K562 (cell line): ENCODE measurements at regions not wholly inside any gene's neighbourhood (a gene's known extent, or its start where the extent isn't known, plus 50 kb on each side); places are given as distances from the start of the nearest gene placed in this dataset.

Experiments
- ATAC-seq: fragments of 200-7000 bp; cut with Tn5 transposase; 3 replicates; pipeline ENCODE4 v1.9.1; 2020; ENCODE audit warnings: moderate library complexity
- BruUV-seq: library from RNA; stranded (reverse); fragments of 400-500 nt; replicated peaks from 2 replicates; lab custom pipeline; 2021; lab: Mats Ljungman, UMichigan
- CTCF ChIA-PET: fragments of 300-600 bp; formaldehyde crosslinking; extraction: SDS; loops from one replicate; lab custom pipeline; 2021; ENCODE audit warnings: low intra/inter-chr PET ratio; lab: Yijun Ruan, JAX
- POLR2A ChIA-PET: fragments of 300-600, 350-650 bp; sonication (Branson Sonifier 250); formaldehyde crosslinking; extraction: SDS; loops from one replicate; lab custom pipeline; 2021; ENCODE audit warnings: antibody characterized with exemption, inconsistent platforms; lab: Yijun Ruan, JAX
- DNase-seq, 4 experiments: peaks; one replicate each; pipeline versions ENCODE4 v3.0.0 to v3.0.0-alpha.2; 2011 to 2018; ENCODE audit warnings: low spot score in 3 of 4, mixed read lengths in 3 of 4; ENCODE audit errors: extremely low read depth in 1 of 4
- FAIRE-seq: peaks from 2 replicates; lab custom pipeline; 2011; peaks lifted over from hg19 to GRCh38; lab: Jason Lieb, UNC
- H2AFZ ChIP-seq: 2 replicates; pipeline ENCODE4 v1.6.0; 2011; ENCODE audit warnings: low read depth, low read length, control low read depth, inconsistent platforms
- H3K27ac ChIP-seq: fragments of 200-600 bp; 3 replicates; pipeline ENCODE4 v1.8.0; 2011; ENCODE audit warnings: low read depth, mild to moderate bottlenecking, control low read depth, inconsistent platforms, low read length, moderate library complexity, mixed read lengths; ENCODE audit errors: extremely low read depth
- H3K27me3 ChIP-seq, 2 experiments: fragments of 300-600 bp in 1 of 2; 2 replicates in 1 of 2; 3 replicates in 1 of 2; pipeline versions ENCODE4 v1.6.0 to v1.8.0; 2011; ENCODE audit warnings: inconsistent platforms in 2 of 2, low read length in 2 of 2, mild to moderate bottlenecking in 1 of 2, mixed read lengths in 1 of 2, moderate library complexity in 1 of 2; ENCODE audit not compliant: control insufficient read depth in 2 of 2, insufficient read depth in 2 of 2
- H3K36me3 ChIP-seq: fragments of 300-600 bp; 3 replicates; pipeline ENCODE4 v1.8.0; 2011; ENCODE audit warnings: mild to moderate bottlenecking, low read length, inconsistent platforms; ENCODE audit not compliant: control insufficient read depth, insufficient read depth
- H3K4me1 ChIP-seq, 2 experiments: fragments of 200-600 bp in 1 of 2; replicated peaks in 1 of 2; 2 replicates in 1 of 2; 3 replicates in 1 of 2; pipeline versions ENCODE4 v1.5.1 to v1.8.0; 2011; ENCODE audit warnings: inconsistent platforms in 2 of 2, low read length in 2 of 2, mild to moderate bottlenecking in 1 of 2, mixed read lengths in 1 of 2, moderate library complexity in 1 of 2; ENCODE audit not compliant: control insufficient read depth in 2 of 2, insufficient read depth in 2 of 2
- H3K4me2 ChIP-seq: 2 replicates; pipeline ENCODE4 v1.6.1; 2011; ENCODE audit warnings: low read length, control low read depth, inconsistent platforms, mixed read lengths; ENCODE audit not compliant: insufficient read depth
- H3K4me3 ChIP-seq: fragments of 200-600 bp; sonication (generic), shearing (Covaris generic); 2 replicates; pipeline ENCODE4 v1.5.1; 2016; ENCODE audit warnings: control low read depth, inconsistent platforms
- H3K79me2 ChIP-seq: fragments of 200-600 bp; 3 replicates; pipeline ENCODE4 v1.8.0; 2011; ENCODE audit warnings: low read length, inconsistent platforms; ENCODE audit not compliant: control insufficient read depth, insufficient read depth
- H3K9ac ChIP-seq, 2 experiments: 2 replicates each; pipeline versions ENCODE4 v1.6.0 to v1.6.1; 2011; ENCODE audit warnings: low read depth in 2 of 2, low read length in 2 of 2, control low read depth in 1 of 2, inconsistent platforms in 1 of 2, mild to moderate bottlenecking in 1 of 2, mixed read lengths in 1 of 2; ENCODE audit not compliant: insufficient read depth in 1 of 2
- H3K9me1 ChIP-seq: one replicate; pipeline ENCODE4 v1.6.0; 2011; ENCODE audit warnings: inconsistent platforms, mild to moderate bottlenecking, low read length, moderate library complexity; ENCODE audit not compliant: control insufficient read depth, insufficient read depth
- H3K9me3 ChIP-seq: replicated peaks from 2 replicates; pipeline ENCODE4 v1.5.1; 2011; ENCODE audit warnings: low read depth, low read length, inconsistent platforms; ENCODE audit not compliant: control insufficient read depth, insufficient read depth
- H4K20me1 ChIP-seq: replicated peaks from 2 replicates; pipeline ENCODE4 v1.6.1; 2011; ENCODE audit warnings: low read length, inconsistent platforms, mixed read lengths; ENCODE audit not compliant: control insufficient read depth, insufficient read depth
- BDP1 ChIP-seq: IDR thresholded peaks from 3 replicates; pipeline ENCODE4 v1.6.1; 2011; ENCODE audit not compliant: insufficient read length, insufficient read depth
- HCFC1 ChIP-seq: IDR thresholded peaks from 2 replicates; pipeline ENCODE4 v1.6.1; 2012; ENCODE audit warnings: low read depth, low read length, improper control_type of control experiment
- RFX7 ChIP-seq: fragments of 250-450 bp; sonication (Bioruptor Pico); IDR thresholded peaks from 2 replicates; pipeline ENCODE4 v1.5.1; 2021; ENCODE audit warnings: mild to moderate bottlenecking
- TAF15 ChIP-seq: fragments of 200-400 bp; formaldehyde crosslinking; IDR thresholded peaks from 2 replicates; pipeline ENCODE4 v1.6.1; 2017; ENCODE audit warnings: mild to moderate bottlenecking, low read depth, low read length, moderate library complexity
- ZFX ChIP-seq: sonication (generic); formaldehyde crosslinking; IDR thresholded peaks from 2 replicates; pipeline ENCODE4 v1.8.0; 2022; ENCODE audit warnings: mild to moderate bottlenecking, missing genetic modification reagents, moderate library complexity
- ZNF133 ChIP-seq: fragments of 250-450 bp; sonication (Bioruptor Pico); IDR thresholded peaks from 2 replicates; pipeline ENCODE4 v1.4.0; 2020; ENCODE audit warnings: mild to moderate bottlenecking
- ZNF408 ChIP-seq: fragments of 250-450 bp; sonication (Bioruptor Pico); IDR thresholded peaks from 2 replicates; pipeline ENCODE4 v1.4.0; 2020; ENCODE audit warnings: low read depth, mild to moderate bottlenecking, moderate library complexity
- ZNF79 ChIP-seq: fragments of 250-450 bp; sonication (Bioruptor Pico); IDR thresholded peaks from 2 replicates; pipeline ENCODE4 v1.4.0; 2020; ENCODE audit warnings: low read depth, mild to moderate bottlenecking, moderate library complexity
- whole genome bisulfite sequencing: fragments of 100-300 bp; shearing (Covaris generic); methylation state at CpG from one replicate; pipeline ENCODE4 v1.1.6; 2016; ENCODE audit warnings: low coverage, mixed read lengths; ENCODE audit not compliant: insufficient coverage; ENCODE audit errors: missing lambda C conversion rate; 5-methylcytosine and 5-hydroxymethylcytosine counted together
- in situ Hi-C: fragments of 300-500 bp; cut with MboI; formaldehyde crosslinking; loops from 4 replicates; pipeline ENCODE4 v1.15.0; 2018; ENCODE audit warnings: inconsistent platforms, mixed read lengths
- intact Hi-C: fragments of 100-400 bp; cut with micrococcal nuclease; formaldehyde crosslinking; loops from 2 replicates; pipeline ENCODE4 v1.14.2; 2022
- TF ChIP-seq, protein P1 (sequence below): sonication (generic); formaldehyde crosslinking; IDR thresholded peaks from 2 replicates; pipeline ENCODE4 v1.8.0; 2022; ENCODE audit warnings: missing genetic modification reagents, mild to moderate bottlenecking, borderline replicate concordance
- TF ChIP-seq, protein P2 (sequence below): fragments of 200-800 bp; sonication (Bioruptor generic); IDR thresholded peaks from 2 replicates; pipeline ENCODE4 v1.6.1; 2017; ENCODE audit warnings: missing genetic modification characterization, missing compliant biosample characterization
- TF ChIP-seq, protein P3 (sequence below): fragments of 450-650 bp; IDR thresholded peaks from 2 replicates; pipeline ENCODE4 v1.6.1; 2017; ENCODE audit warnings: mild to moderate bottlenecking, moderate library complexity
- TF ChIP-seq, protein P4 (sequence below): sonication (generic); formaldehyde crosslinking; IDR thresholded peaks from 2 replicates; pipeline ENCODE4 v1.9.0; 2022; ENCODE audit warnings: mild to moderate bottlenecking, missing genetic modification reagents

DNA sequence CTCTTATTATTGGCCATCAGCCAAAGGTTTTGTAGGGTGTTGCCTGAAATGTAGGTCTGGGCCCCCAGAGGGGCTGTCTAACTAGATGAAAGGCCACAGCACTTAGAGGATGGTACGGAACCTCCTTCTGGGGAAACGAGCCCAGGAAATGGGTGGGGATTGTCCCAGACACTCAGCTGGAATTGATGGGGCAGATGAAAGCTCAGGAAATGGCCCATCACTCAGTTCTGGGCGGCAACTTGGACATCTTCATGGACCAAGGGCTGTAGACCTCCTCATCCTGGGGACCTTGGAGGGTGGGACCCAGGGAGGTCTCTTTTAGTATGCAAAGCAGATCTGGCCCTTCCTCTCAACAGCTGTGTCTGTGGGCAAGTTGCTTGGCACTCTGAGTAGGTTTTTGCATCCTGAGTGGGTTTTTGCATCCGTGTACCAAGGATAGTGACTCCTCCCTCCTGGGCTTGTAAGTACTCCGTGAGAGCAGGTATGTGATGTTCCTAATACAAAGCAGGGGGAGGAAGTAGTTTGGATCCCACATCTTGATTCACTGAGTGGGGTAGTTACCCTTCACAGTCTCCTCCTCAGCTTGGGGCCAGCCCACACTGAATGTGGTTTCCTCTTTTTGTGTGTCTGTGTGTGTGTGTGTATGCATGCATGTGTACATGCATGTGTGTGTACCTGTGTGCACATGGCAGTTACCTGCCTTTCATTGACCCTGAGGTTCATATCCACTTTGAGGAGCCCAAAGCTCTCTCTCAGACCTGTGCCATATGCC lies 292.0 kb downstream of the RPLP1 start:
- H2AFZ ChIP-seq, result no peak overlapping the region
- no peak overlapping the region for H3K9ac ChIP-seq
- in situ Hi-C loops, result loop anchor here (25.0 kb wide), 1 partner anchor 743 kb away; no protein-coding TSS in a partner anchor
- H3K36me3 ChIP-seq, result no peaks in the 10 kb centered on the region
- CTCF ChIA-PET, result no interaction called here
- WGBS, result 5% methylated on average over 5 of the region's 5 CpGs
- POLR2A ChIA-PET, result interaction anchor here (0.6 to 1.3 kb wide), 4 partner anchors 8 to 459 kb away, joined by 3 to 5 read pairs (median 4); no protein-coding TSS in a partner anchor
- no peak for DNase-seq
- no peak overlapping the region for H3K4me2 ChIP-seq
- no peaks in the 10 kb centered on the region for H3K9me3 ChIP-seq
- no TSS peak for BruUV-seq
- ATAC-seq, result no peak
- no peaks in the 10 kb centered on the region for H3K9me1 ChIP-seq
- H3K27me3 ChIP-seq, result peaks cover 0 to 14% of the 10 kb centered on the region in 2 experiments; a peak in 1 of 5 replicates
- no peak for FAIRE-seq
- H3K27ac ChIP-seq, result no peak overlapping the region
- TF ChIP-seq TAF15, result no peak
- no peak for TF ChIP-seq HCFC1
- no peak for TF ChIP-seq ZNF79
- no peak for TF ChIP-seq ZNF408 (CRISPR knock-in tag)
- TF ChIP-seq, protein P1, sequence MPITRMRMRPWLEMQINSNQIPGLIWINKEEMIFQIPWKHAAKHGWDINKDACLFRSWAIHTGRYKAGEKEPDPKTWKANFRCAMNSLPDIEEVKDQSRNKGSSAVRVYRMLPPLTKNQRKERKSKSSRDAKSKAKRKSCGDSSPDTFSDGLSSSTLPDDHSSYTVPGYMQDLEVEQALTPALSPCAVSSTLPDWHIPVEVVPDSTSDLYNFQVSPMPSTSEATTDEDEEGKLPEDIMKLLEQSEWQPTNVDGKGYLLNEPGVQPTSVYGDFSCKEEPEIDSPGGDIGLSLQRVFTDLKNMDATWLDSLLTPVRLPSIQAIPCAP (CRISPR knock-in tag), result no peak
- no peak for TF ChIP-seq RFX7 (CRISPR knock-in tag)
- TF ChIP-seq BDP1, result no peak
- TF ChIP-seq, protein P2, sequence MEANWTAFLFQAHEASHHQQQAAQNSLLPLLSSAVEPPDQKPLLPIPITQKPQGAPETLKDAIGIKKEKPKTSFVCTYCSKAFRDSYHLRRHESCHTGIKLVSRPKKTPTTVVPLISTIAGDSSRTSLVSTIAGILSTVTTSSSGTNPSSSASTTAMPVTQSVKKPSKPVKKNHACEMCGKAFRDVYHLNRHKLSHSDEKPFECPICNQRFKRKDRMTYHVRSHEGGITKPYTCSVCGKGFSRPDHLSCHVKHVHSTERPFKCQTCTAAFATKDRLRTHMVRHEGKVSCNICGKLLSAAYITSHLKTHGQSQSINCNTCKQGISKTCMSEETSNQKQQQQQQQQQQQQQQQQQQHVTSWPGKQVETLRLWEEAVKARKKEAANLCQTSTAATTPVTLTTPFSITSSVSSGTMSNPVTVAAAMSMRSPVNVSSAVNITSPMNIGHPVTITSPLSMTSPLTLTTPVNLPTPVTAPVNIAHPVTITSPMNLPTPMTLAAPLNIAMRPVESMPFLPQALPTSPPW, result no peak
- no peak for TF ChIP-seq ZNF133 (CRISPR knock-in tag)
- TF ChIP-seq, protein P3, sequence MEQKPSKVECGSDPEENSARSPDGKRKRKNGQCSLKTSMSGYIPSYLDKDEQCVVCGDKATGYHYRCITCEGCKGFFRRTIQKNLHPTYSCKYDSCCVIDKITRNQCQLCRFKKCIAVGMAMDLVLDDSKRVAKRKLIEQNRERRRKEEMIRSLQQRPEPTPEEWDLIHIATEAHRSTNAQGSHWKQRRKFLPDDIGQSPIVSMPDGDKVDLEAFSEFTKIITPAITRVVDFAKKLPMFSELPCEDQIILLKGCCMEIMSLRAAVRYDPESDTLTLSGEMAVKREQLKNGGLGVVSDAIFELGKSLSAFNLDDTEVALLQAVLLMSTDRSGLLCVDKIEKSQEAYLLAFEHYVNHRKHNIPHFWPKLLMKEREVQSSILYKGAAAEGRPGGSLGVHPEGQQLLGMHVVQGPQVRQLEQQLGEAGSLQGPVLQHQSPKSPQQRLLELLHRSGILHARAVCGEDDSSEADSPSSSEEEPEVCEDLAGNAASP, result no peak
- TF ChIP-seq ZFX (CRISPR knock-in tag), result no peak
- TF ChIP-seq, protein P4, sequence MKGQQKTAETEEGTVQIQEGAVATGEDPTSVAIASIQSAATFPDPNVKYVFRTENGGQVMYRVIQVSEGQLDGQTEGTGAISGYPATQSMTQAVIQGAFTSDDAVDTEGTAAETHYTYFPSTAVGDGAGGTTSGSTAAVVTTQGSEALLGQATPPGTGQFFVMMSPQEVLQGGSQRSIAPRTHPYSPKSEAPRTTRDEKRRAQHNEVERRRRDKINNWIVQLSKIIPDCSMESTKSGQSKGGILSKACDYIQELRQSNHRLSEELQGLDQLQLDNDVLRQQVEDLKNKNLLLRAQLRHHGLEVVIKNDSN (CRISPR knock-in tag), result no peak
- intact Hi-C loops, result no loop called here
- H3K79me2 ChIP-seq, result no peaks in the 10 kb centered on the region
- H4K20me1 ChIP-seq, result no peaks in the 10 kb centered on the region
- H3K4me3 ChIP-seq, result no peak overlapping the region
- no peaks in the 10 kb centered on the region for H3K4me1 ChIP-seq
